WTC11 (cell line): ENCODE measurements at regions not wholly inside any gene's neighbourhood (a gene's known extent, or its start where the extent isn't known, plus 50 kb on each side); places are given as distances from the start of the nearest gene placed in this dataset.

Source experiments
- ATAC-seq: fragments of 200-7000 bp; cut with Tn5 transposase; 2 replicates; pipeline ENCODE4 v1.10.0; 2021; ENCODE audit warnings: mild to moderate bottlenecking, moderate library complexity
- CTCF ChIA-PET: fragments of 300-600 bp; sonication (Branson Sonifier 250); formaldehyde crosslinking; loops from one replicate; lab custom pipeline; 2021; ENCODE audit warnings: antibody characterized with exemption; lab: Charles Lee
- POLR2A ChIA-PET: fragments of 350-600 bp; sonication (Branson Sonifier 250); formaldehyde crosslinking; loops from one replicate; lab custom pipeline; 2021; ENCODE audit warnings: antibody characterized with exemption; lab: Charles Lee
- DNase-seq: peaks from one replicate; pipeline ENCODE4 v3.0.0; 2021; ENCODE audit warnings: low spot score
- H3K27ac Mint-ChIP-seq: 2 replicates; pipeline ENCODE4 v1.8.0; 2021; ENCODE audit warnings: mixed read lengths
- H3K27me3 Mint-ChIP-seq: 2 replicates; pipeline ENCODE4 v1.8.0; 2021; ENCODE audit warnings: low read depth, mild to moderate bottlenecking, moderate library complexity, mixed read lengths
- H3K36me3 Mint-ChIP-seq: 2 replicates; pipeline ENCODE4 v1.8.0; 2021; ENCODE audit warnings: mixed read lengths
- H3K4me1 Mint-ChIP-seq: 2 replicates; pipeline ENCODE4 v1.8.0; 2022; ENCODE audit warnings: mixed read lengths
- H3K4me3 Mint-ChIP-seq: 2 replicates; pipeline ENCODE4 v1.8.0; 2021; ENCODE audit warnings: mild to moderate bottlenecking, moderate library complexity, mixed read lengths
- H3K9me3 Mint-ChIP-seq: 2 replicates; pipeline ENCODE4 v1.8.0; 2021; ENCODE audit warnings: mixed read lengths
- AR ChIP-seq: fragments of 250-450 bp; sonication (Bioruptor Pico); IDR thresholded peaks from 2 replicates; pipeline ENCODE4 v1.9.0; 2021; ENCODE audit warnings: mild to moderate bottlenecking
- CBFB ChIP-seq: sonication (generic); formaldehyde crosslinking; IDR thresholded peaks from 2 replicates; pipeline ENCODE4 v1.8.1; 2022; ENCODE audit warnings: mild to moderate bottlenecking, low read depth, missing genetic modification reagents
- CDX4 ChIP-seq: fragments of 250-450 bp; sonication (Bioruptor Pico); IDR thresholded peaks from 2 replicates; pipeline ENCODE4 v1.9.0; 2021; ENCODE audit warnings: moderate library complexity, mild to moderate bottlenecking, inconsistent platforms, borderline replicate concordance
- CREB1 ChIP-seq: sonication (generic); formaldehyde crosslinking; IDR thresholded peaks from 2 replicates; pipeline ENCODE4 v1.8.0; 2023; ENCODE audit warnings: mild to moderate bottlenecking, missing genetic modification reagents
- GABPB1 ChIP-seq: sonication (generic); formaldehyde crosslinking; IDR thresholded peaks from 2 replicates; pipeline ENCODE4 v1.8.1; 2023; ENCODE audit warnings: mild to moderate bottlenecking, missing genetic modification reagents
- JAZF1 ChIP-seq: fragments of 250-450 bp; sonication (Bioruptor Pico); IDR thresholded peaks from 2 replicates; pipeline ENCODE4 v1.9.0; 2021; ENCODE audit warnings: moderate library complexity, mild to moderate bottlenecking, inconsistent platforms
- NR2C2 ChIP-seq: sonication (generic); formaldehyde crosslinking; IDR thresholded peaks from 2 replicates; pipeline ENCODE4 v1.8.0; 2022; ENCODE audit warnings: mild to moderate bottlenecking, missing genetic modification reagents
- PRRX2 ChIP-seq: fragments of 250-450 bp; sonication (Bioruptor Pico); IDR thresholded peaks from 2 replicates; pipeline ENCODE4 v1.8.0; 2021; ENCODE audit warnings: mild to moderate bottlenecking
- TP53 ChIP-seq: sonication (generic); formaldehyde crosslinking; IDR thresholded peaks from 2 replicates; pipeline ENCODE4 v1.8.1; 2023; ENCODE audit warnings: mild to moderate bottlenecking, missing genetic modification reagents
- USF1 ChIP-seq: sonication (generic); formaldehyde crosslinking; IDR thresholded peaks from 2 replicates; pipeline ENCODE4 v1.8.0; 2022; ENCODE audit warnings: mild to moderate bottlenecking, missing genetic modification reagents
- ZBTB21 ChIP-seq: sonication (generic); formaldehyde crosslinking; IDR thresholded peaks from 2 replicates; pipeline ENCODE4 v1.8.1; 2023; ENCODE audit warnings: mild to moderate bottlenecking, missing genetic modification reagents, borderline replicate concordance
- ZNF423 ChIP-seq: fragments of 250-450 bp; sonication (Bioruptor Pico); IDR thresholded peaks from 2 replicates; pipeline ENCODE4 v2.1.2; 2022; ENCODE audit warnings: mild to moderate bottlenecking, moderate library complexity
- TF ChIP-seq, protein P1 (sequence below): sonication (generic); formaldehyde crosslinking; IDR thresholded peaks from 2 replicates; pipeline ENCODE4 v1.8.1; 2022; ENCODE audit warnings: low read depth, mild to moderate bottlenecking, moderate library complexity, missing genetic modification reagents, borderline replicate concordance
- TF ChIP-seq, protein P2 (sequence below): sonication (generic); formaldehyde crosslinking; IDR thresholded peaks from 2 replicates; pipeline ENCODE4 v1.8.1; 2022; ENCODE audit warnings: mild to moderate bottlenecking, missing genetic modification reagents, moderate library complexity, borderline replicate concordance
- TF ChIP-seq, protein P3 (sequence below): sonication (generic); formaldehyde crosslinking; IDR thresholded peaks from 2 replicates; pipeline ENCODE4 v1.8.0; 2022; ENCODE audit warnings: mild to moderate bottlenecking, missing genetic modification reagents
- TF ChIP-seq, protein P4 (sequence below): fragments of 250-450 bp; sonication (Bioruptor Pico); IDR thresholded peaks from 2 replicates; pipeline ENCODE4 v1.9.0; 2021; ENCODE audit warnings: mild to moderate bottlenecking, borderline replicate concordance
- TF ChIP-seq, protein P5 (sequence below): sonication (generic); formaldehyde crosslinking; IDR thresholded peaks from 2 replicates; pipeline ENCODE4 v1.8.1; 2022; ENCODE audit warnings: missing genetic modification reagents, borderline replicate concordance

- TF ChIP-seq, protein P1, sequence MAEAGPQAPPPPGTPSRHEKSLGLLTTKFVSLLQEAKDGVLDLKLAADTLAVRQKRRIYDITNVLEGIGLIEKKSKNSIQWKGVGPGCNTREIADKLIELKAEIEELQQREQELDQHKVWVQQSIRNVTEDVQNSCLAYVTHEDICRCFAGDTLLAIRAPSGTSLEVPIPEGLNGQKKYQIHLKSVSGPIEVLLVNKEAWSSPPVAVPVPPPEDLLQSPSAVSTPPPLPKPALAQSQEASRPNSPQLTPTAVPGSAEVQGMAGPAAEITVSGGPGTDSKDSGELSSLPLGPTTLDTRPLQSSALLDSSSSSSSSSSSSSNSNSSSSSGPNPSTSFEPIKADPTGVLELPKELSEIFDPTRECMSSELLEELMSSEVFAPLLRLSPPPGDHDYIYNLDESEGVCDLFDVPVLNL (CRISPR knock-in tag): no peak
- TF ChIP-seq TP53 (CRISPR knock-in tag): no peak
These were observed 66.6 kb upstream of the NAF1 start (continued) for GRCh38 chr4:163233321-163233720.

- Mint-ChIP-seq H3K4me1 (peaks cover 7% of the 10 kb centered on the region; the same call in 1 of the 2 replicates), H3K27ac (0 out of 2 replicates have a peak overlapping the region, but pooled peaks have one; percentile 0), H3K36me3 (peaks cover 10% of the 10 kb centered on the region), H3K9me3 (peaks cover 18% of the 10 kb centered on the region), H3K27me3 (no peaks in the 10 kb centered on the region; the same call in 1 of the 2 replicates), H3K4me3 (no peak overlapping the region)
- DNase-seq: no peak
- TF ChIP-seq, protein P2, sequence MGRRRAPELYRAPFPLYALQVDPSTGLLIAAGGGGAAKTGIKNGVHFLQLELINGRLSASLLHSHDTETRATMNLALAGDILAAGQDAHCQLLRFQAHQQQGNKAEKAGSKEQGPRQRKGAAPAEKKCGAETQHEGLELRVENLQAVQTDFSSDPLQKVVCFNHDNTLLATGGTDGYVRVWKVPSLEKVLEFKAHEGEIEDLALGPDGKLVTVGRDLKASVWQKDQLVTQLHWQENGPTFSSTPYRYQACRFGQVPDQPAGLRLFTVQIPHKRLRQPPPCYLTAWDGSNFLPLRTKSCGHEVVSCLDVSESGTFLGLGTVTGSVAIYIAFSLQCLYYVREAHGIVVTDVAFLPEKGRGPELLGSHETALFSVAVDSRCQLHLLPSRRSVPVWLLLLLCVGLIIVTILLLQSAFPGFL (CRISPR knock-in tag): no peak
- TF ChIP-seq AR (CRISPR knock-in tag) (no peak), CREB1 (no peak), ZBTB21 (CRISPR knock-in tag) (no peak), JAZF1 (CRISPR knock-in tag) (no peak)
- CTCF ChIA-PET: no interaction called here
- POLR2A ChIA-PET: interaction anchor here (0.6 kb wide), 1 partner anchor 92 kb away, joined by 3 read pairs; no protein-coding TSS in a partner anchor
- no peak for ATAC-seq
These were observed 62.0 kb upstream of the NAF1 start for GRCh38 chr4:163228648-163229047.

- ChIA-PET POLR2A (no interaction called here), CTCF (no interaction called here)
- Mint-ChIP-seq H3K4me1 (peaks cover 5% of the 10 kb centered on the region), H3K27me3 (no peaks in the 10 kb centered on the region), H3K27ac (no peak overlapping the region), H3K4me3 (no peak overlapping the region), H3K36me3 (no peaks in the 10 kb centered on the region), H3K9me3 (no peaks in the 10 kb centered on the region; the same call in 1 of the 2 replicates)
- DNase-seq (no peak), ATAC-seq (no peak)
- TF ChIP-seq, protein P3, sequence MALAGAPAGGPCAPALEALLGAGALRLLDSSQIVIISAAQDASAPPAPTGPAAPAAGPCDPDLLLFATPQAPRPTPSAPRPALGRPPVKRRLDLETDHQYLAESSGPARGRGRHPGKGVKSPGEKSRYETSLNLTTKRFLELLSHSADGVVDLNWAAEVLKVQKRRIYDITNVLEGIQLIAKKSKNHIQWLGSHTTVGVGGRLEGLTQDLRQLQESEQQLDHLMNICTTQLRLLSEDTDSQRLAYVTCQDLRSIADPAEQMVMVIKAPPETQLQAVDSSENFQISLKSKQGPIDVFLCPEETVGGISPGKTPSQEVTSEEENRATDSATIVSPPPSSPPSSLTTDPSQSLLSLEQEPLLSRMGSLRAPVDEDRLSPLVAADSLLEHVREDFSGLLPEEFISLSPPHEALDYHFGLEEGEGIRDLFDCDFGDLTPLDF (CRISPR knock-in tag): no peak
- TF ChIP-seq, protein P4, sequence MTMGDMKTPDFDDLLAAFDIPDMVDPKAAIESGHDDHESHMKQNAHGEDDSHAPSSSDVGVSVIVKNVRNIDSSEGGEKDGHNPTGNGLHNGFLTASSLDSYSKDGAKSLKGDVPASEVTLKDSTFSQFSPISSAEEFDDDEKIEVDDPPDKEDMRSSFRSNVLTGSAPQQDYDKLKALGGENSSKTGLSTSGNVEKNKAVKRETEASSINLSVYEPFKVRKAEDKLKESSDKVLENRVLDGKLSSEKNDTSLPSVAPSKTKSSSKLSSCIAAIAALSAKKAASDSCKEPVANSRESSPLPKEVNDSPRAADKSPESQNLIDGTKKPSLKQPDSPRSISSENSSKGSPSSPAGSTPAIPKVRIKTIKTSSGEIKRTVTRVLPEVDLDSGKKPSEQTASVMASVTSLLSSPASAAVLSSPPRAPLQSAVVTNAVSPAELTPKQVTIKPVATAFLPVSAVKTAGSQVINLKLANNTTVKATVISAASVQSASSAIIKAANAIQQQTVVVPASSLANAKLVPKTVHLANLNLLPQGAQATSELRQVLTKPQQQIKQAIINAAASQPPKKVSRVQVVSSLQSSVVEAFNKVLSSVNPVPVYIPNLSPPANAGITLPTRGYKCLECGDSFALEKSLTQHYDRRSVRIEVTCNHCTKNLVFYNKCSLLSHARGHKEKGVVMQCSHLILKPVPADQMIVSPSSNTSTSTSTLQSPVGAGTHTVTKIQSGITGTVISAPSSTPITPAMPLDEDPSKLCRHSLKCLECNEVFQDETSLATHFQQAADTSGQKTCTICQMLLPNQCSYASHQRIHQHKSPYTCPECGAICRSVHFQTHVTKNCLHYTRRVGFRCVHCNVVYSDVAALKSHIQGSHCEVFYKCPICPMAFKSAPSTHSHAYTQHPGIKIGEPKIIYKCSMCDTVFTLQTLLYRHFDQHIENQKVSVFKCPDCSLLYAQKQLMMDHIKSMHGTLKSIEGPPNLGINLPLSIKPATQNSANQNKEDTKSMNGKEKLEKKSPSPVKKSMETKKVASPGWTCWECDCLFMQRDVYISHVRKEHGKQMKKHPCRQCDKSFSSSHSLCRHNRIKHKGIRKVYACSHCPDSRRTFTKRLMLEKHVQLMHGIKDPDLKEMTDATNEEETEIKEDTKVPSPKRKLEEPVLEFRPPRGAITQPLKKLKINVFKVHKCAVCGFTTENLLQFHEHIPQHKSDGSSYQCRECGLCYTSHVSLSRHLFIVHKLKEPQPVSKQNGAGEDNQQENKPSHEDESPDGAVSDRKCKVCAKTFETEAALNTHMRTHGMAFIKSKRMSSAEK: no peak
- TF ChIP-seq GABPB1 (CRISPR knock-in tag): no peak
- no peak for TF ChIP-seq USF1 (CRISPR knock-in tag)
- TF ChIP-seq ZNF423 (CRISPR knock-in tag): no peak
- TF ChIP-seq, protein P5, sequence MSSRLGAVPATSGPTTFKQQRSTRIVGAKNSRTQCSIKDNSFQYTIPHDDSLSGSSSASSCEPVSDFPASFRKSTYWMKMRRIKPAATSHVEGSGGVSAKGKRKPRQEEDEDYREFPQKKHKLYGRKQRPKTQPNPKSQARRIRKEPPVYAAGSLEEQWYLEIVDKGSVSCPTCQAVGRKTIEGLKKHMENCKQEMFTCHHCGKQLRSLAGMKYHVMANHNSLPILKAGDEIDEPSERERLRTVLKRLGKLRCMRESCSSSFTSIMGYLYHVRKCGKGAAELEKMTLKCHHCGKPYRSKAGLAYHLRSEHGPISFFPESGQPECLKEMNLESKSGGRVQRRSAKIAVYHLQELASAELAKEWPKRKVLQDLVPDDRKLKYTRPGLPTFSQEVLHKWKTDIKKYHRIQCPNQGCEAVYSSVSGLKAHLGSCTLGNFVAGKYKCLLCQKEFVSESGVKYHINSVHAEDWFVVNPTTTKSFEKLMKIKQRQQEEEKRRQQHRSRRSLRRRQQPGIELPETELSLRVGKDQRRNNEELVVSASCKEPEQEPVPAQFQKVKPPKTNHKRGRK: no peak
- TF ChIP-seq NR2C2 (CRISPR knock-in tag): no peak
- TF ChIP-seq, protein P2 (CRISPR knock-in tag): no peak
- TF ChIP-seq CDX4 (CRISPR knock-in tag): no peak
- TF ChIP-seq PRRX2 (CRISPR knock-in tag): no peak
- no peak for TF ChIP-seq CBFB (CRISPR knock-in tag)
These were observed 54.8 kb upstream of the NAF1 start for GRCh38 chr4:163221467-163221866.
